ENCODE measurements at regions not wholly inside any gene's neighbourhood (a gene's known extent, or its start where the extent isn't known, plus 50 kb on each side); places are given as distances from the start of the nearest gene placed in this dataset.
"Not testable (repeated sequence)": the region's sequence is repeated elsewhere in the genome, so short reads cannot be mapped to it uniquely, and the experiment has no call there.

DNA sequence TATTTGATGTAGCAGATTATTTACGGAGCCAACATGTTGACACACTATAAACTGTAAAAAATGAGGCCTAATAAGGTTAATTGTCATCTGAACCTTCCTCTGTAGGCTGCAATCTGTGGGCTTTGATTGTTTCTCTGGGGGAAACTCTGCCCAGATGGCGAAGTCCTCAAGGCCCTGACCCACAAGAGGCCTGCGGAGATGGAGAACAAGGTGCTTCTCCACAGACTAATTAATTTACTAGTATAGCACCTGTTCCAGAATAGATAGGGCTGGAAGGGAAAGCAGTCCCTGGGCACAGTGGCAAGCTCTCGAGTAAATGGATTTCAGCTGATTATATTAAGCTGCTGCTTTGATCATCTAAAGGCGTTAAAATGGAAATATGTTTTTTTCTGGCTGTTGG, 338.8 kb upstream of the DNAJC19 start:
- in situ Hi-C loops (cut with HindIII; ENCODE audit: low pct_ligation_motif_present, low sequenced_read_pairs): no loop called here
- no peak for TF ChIP-seq CTCF (IDR thresholded peaks at IDR 0.05; ENCODE audit: low read depth, low read length, missing control alignments)
- no peaks in the 10 kb centered on the region for H3K36me3 ChIP-seq (replicated peaks)
- no peak overlapping the region for H3K27ac ChIP-seq
- no peak overlapping the region for H3K4me3 ChIP-seq (ENCODE audit: low read depth, low read length)
- H3K27me3 ChIP-seq (replicated peaks): no peaks in the 10 kb centered on the region
- no peak for DNase-seq

DNA sequence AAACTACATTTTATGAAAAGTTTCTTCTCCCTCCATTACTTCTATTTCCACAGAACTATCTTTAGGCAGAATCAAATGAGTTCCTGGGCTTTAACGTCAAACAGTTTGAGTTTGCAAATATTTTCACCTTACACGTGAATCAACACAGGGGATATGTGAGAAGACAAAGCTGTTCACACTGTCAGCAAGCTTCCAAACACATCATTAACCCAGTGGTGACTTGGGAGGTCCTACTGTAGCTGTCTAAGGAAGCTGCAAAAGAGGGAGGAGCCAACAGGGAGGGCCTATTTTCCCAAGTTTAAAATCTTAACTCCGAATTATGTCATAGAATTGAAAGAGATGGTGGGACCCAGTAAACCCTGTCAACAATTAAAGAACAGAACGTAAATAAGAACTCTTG, 337.8 kb upstream of the DNAJC19 start:
- no peak overlapping the region for H3K4me3 ChIP-seq (ENCODE audit: low read depth, low read length)
- no peaks in the 10 kb centered on the region for H3K36me3 ChIP-seq (replicated peaks)
- no peak for TF ChIP-seq CTCF (IDR thresholded peaks at IDR 0.05; ENCODE audit: low read depth, low read length, missing control alignments)
- H3K27ac ChIP-seq: no peak overlapping the region
- in situ Hi-C loops (cut with HindIII; ENCODE audit: low pct_ligation_motif_present, low sequenced_read_pairs): no loop called here
- H3K27me3 ChIP-seq (replicated peaks): no peaks in the 10 kb centered on the region
- no peak for DNase-seq

- no peak overlapping the region for H3K27ac ChIP-seq
- no peaks in the 10 kb centered on the region for H3K36me3 ChIP-seq (replicated peaks)
- peak; percentile 1 for DNase-seq
- no peaks in the 10 kb centered on the region for H3K27me3 ChIP-seq (replicated peaks)
- in situ Hi-C loops (cut with HindIII; ENCODE audit: low pct_ligation_motif_present, low sequenced_read_pairs): no loop called here
- no peak overlapping the region for H3K4me3 ChIP-seq (ENCODE audit: low read depth, low read length)
- peak; percentile 68 for TF ChIP-seq CTCF (IDR thresholded peaks at IDR 0.05; ENCODE audit: low read depth, low read length, missing control alignments)
Observed at GRCh38 chr3:181326637-181327223, 337.2 kb upstream of the DNAJC19 start.

GRCh38 chr3:181324516-181324915, 335.0 kb upstream of the DNAJC19 start:
- H3K27ac ChIP-seq; H3K4me3 ChIP-seq (ENCODE audit: low read depth, low read length); H3K36me3 ChIP-seq (replicated peaks); DNase-seq; in situ Hi-C loops (cut with HindIII; ENCODE audit: low pct_ligation_motif_present, low sequenced_read_pairs); H3K27me3 ChIP-seq (replicated peaks): not testable (repeated sequence)

GRCh38 chr3:181318321-181318720, 328.8 kb upstream of the DNAJC19 start:
- Histone ChIP-seq H3K36me3 (replicated peaks) (no peaks in the 10 kb centered on the region), H3K27ac (no peak overlapping the region), H3K4me3 (ENCODE audit: low read depth, low read length) (no peak overlapping the region), H3K27me3 (replicated peaks) (no peaks in the 10 kb centered on the region)
- TF ChIP-seq CTCF (IDR thresholded peaks at IDR 0.05; ENCODE audit: low read depth, low read length, missing control alignments): no peak
- in situ Hi-C loops (cut with HindIII; ENCODE audit: low pct_ligation_motif_present, low sequenced_read_pairs): no loop called here
- DNase-seq: no peak

- in situ Hi-C loops (cut with HindIII; ENCODE audit: low pct_ligation_motif_present, low sequenced_read_pairs): no loop called here
- TF ChIP-seq CTCF (IDR thresholded peaks at IDR 0.05; ENCODE audit: low read depth, low read length, missing control alignments): no peak
- Histone ChIP-seq H3K36me3 (replicated peaks) (no peaks in the 10 kb centered on the region), H3K27me3 (replicated peaks) (no peaks in the 10 kb centered on the region), H3K27ac (no peak overlapping the region), H3K4me3 (ENCODE audit: low read depth, low read length) (no peak overlapping the region)
- DNase-seq: no peak
Observed at GRCh38 chr3:181317508-181317907, 328.0 kb upstream of the DNAJC19 start.
